Kidney (tissue), 13 donors: ENCODE measurements at regions not wholly inside any gene's neighbourhood (a gene's known extent, or its start where the extent isn't known, plus 50 kb on each side); places are given as distances from the start of the nearest gene placed in this dataset.
"Not testable (repeated sequence)": the region's sequence is repeated elsewhere in the genome, so short reads cannot be mapped to it uniquely, and the experiment has no call there.

ENCODE experiments used
- DNase-seq, 5 donors: peaks; one replicate each; pipeline ENCODE4 v3.0.0-alpha.2; 2013 to 2020
- FAIRE-seq: peaks from 2 replicates; lab custom pipeline; 2012; peaks lifted over from hg19 to GRCh38; lab: Jason Lieb, UNC
- H3K27ac ChIP-seq, 2 donors: one replicate each; pipeline ENCODE4 v1.7.0; 2013; ENCODE audit warnings: low read depth in 2 of 2, low read length in 2 of 2, inconsistent platforms in 1 of 2
- H3K27me3 ChIP-seq: one replicate; pipeline ENCODE4 v1.7.1; 2013; ENCODE audit warnings: low read length, inconsistent platforms; ENCODE audit not compliant: control insufficient read depth, insufficient read depth
- H3K36me3 ChIP-seq, 3 donors: one replicate each; pipeline versions ENCODE4 v1.7.0 to v1.7.1; 2013; ENCODE audit warnings: low read length in 3 of 3, control low read depth in 1 of 3, inconsistent platforms in 1 of 3; ENCODE audit not compliant: insufficient read depth in 3 of 3, control insufficient read depth in 2 of 3
- H3K4me1 ChIP-seq, 3 donors: one replicate each; pipeline versions ENCODE4 v1.7.0 to v1.7.1; 2013; ENCODE audit warnings: low read length in 3 of 3, inconsistent platforms in 1 of 3, low read depth in 1 of 3; ENCODE audit not compliant: control insufficient read depth in 2 of 3, insufficient read depth in 2 of 3
- H3K4me3 ChIP-seq, 3 donors: one replicate each; pipeline versions ENCODE4 v1.7.0 to v1.8.1; 2013; ENCODE audit warnings: low read length in 3 of 3, control low read depth in 1 of 3, inconsistent platforms in 1 of 3
- H3K9ac ChIP-seq, 3 donors: one replicate each; pipeline versions ENCODE4 v1.7.0 to v1.7.1; 2013; ENCODE audit warnings: low read length in 3 of 3, control low read depth in 1 of 3, inconsistent platforms in 1 of 3
- H3K9me3 ChIP-seq, 3 donors: one replicate each; pipeline versions ENCODE4 v1.7.0 to v1.7.1; 2013; ENCODE audit warnings: low read length in 3 of 3, control low read depth in 1 of 3, inconsistent platforms in 1 of 3; ENCODE audit not compliant: control insufficient read depth in 2 of 3, insufficient read depth in 1 of 3
- CTCF ChIP-seq: IDR thresholded peaks from 3 replicates; pipeline ENCODE4 v1.5.1; 2012; ENCODE audit warnings: mild to moderate bottlenecking, moderate library complexity, borderline replicate concordance; ENCODE audit not compliant: insufficient read depth; ENCODE audit errors: extremely low read depth
- intact Hi-C: fragments of 100-400 bp; cut with DNase I; formaldehyde crosslinking; loops from one replicate; pipeline ENCODE4 v1.11.1; 2022
- donor health status: control.
- donor health status: control.
- donor health status: control.
- donor health status: control.
- donor health status: control.
- donor health status: DM: yes; HTN: yes; CAD: no.
- donor health status: Normal renal cell carcinoma (clear cell type).

GRCh38 chr11:121358760-121359159 is 66.2 kb downstream of the SC5D start:
- Histone ChIP-seq H3K4me3 (no peak overlapping the region), H3K27ac (no peak overlapping the region), H3K9ac (no peak overlapping the region), H3K4me1 (no peaks in the 10 kb centered on the region), H3K36me3 (no peaks in the 10 kb centered on the region), H3K9me3 (no peaks in the 10 kb centered on the region), H3K27me3 (no peaks in the 10 kb centered on the region)
- no peak for TF ChIP-seq CTCF
- DNase-seq (no peak), FAIRE-seq (no peak)
- intact Hi-C loops, result no loop called here

GRCh38 chr11:121359591-121359990 is 67.0 kb downstream of the SC5D start:
- Histone ChIP-seq H3K9ac (no peak overlapping the region), H3K9me3 (no peaks in the 10 kb centered on the region), H3K27me3 (no peaks in the 10 kb centered on the region), H3K36me3 (no peaks in the 10 kb centered on the region), H3K4me3 (no peak overlapping the region), H3K4me1 (no peaks in the 10 kb centered on the region), H3K27ac (no peak overlapping the region)
- DNase-seq, result no peak
- no peak for TF ChIP-seq CTCF
- intact Hi-C loops, result no loop called here
- no peak for FAIRE-seq

GRCh38 chr11:121362955-121363354 is 70.4 kb downstream of the SC5D start:
- intact Hi-C loops, H3K36me3 ChIP-seq, H3K9ac ChIP-seq, DNase-seq, H3K27ac ChIP-seq, H3K4me1 ChIP-seq, H3K9me3 ChIP-seq, H3K27me3 ChIP-seq, FAIRE-seq, H3K4me3 ChIP-seq: not testable (repeated sequence)

- H3K36me3 ChIP-seq, result no peaks in the 10 kb centered on the region
- FAIRE-seq (no peak), DNase-seq (no peak)
- H3K9ac ChIP-seq, result no peak overlapping the region
- intact Hi-C loops, result no loop called here
- no peak overlapping the region for H3K4me3 ChIP-seq
- H3K4me1 ChIP-seq, result peaks cover 3 to 11% (median 4%) of the 10 kb centered on the region in 3 donors
- no peak overlapping the region for H3K27ac ChIP-seq
- no peak for TF ChIP-seq CTCF
- no peaks in the 10 kb centered on the region for H3K27me3 ChIP-seq
- H3K9me3 ChIP-seq, result no peaks in the 10 kb centered on the region
Observed at GRCh38 chr11:121365304-121365703, 72.7 kb downstream of the SC5D start.
